Sigmoid colon (tissue), 4 donors: ENCODE measurements at regions not wholly inside any gene's neighbourhood (a gene's known extent, or its start where the extent isn't known, plus 50 kb on each side); places are given as distances from the start of the nearest gene placed in this dataset.

ENCODE experiments used
- CTCF ChIP-seq, 4 experiments: fragments of 450-650 bp in 3 of 4; fragments of 200-600 bp in 1 of 4; IDR thresholded peaks; one replicate each; pipeline ENCODE4 v1.5.1; 2016 to 2019; ENCODE audit warnings: antibody characterized with exemption in 4 of 4, mild to moderate bottlenecking in 3 of 4, moderate library complexity in 2 of 4
- EP300 ChIP-seq, 4 donors: sonication (generic); formaldehyde crosslinking; IDR thresholded peaks; one replicate each; pipeline ENCODE4 v1.6.1; 2017; ENCODE audit warnings: antibody characterized with exemption in 4 of 4
- POLR2A ChIP-seq, 2 donors: fragments of 450-650 bp; IDR thresholded peaks; one replicate each; pipeline ENCODE4 v1.6.1; 2016; ENCODE audit warnings: antibody characterized with exemption in 2 of 2, mild to moderate bottlenecking in 2 of 2, moderate library complexity in 2 of 2
- POLR2AphosphoS5 ChIP-seq, 4 donors: sonication (generic); formaldehyde crosslinking; IDR thresholded peaks; one replicate each; pipeline ENCODE4 v1.6.1; 2017; ENCODE audit warnings: antibody characterized with exemption in 4 of 4

- TF ChIP-seq CTCF (IDR thresholded peaks at IDR 0.05) = no peak
- TF ChIP-seq POLR2AphosphoS5 (IDR thresholded peaks at IDR 0.05) = no peak
- no peak for TF ChIP-seq POLR2A (IDR thresholded peaks at IDR 0.05)
- TF ChIP-seq EP300 (IDR thresholded peaks at IDR 0.05) = no peak
These were observed 1816.3 kb upstream of the TENM3 start for GRCh38 chr4:180426938-180427337.
